Effector memory CD8-positive, alpha-beta T cell (primary cell): ENCODE measurements at regions not wholly inside any gene's neighbourhood (a gene's known extent, or its start where the extent isn't known, plus 50 kb on each side); places are given as distances from the start of the nearest gene placed in this dataset.

ENCODE experiments used
- ATAC-seq: fragments of 150-1000 bp; cut with Tn5 transposase; replicated peaks from 2 replicates; pipeline ENCODE4 v1.10.0; 2021; ENCODE audit warnings: mild to moderate bottlenecking, moderate library complexity
- DNase-seq, 3 experiments: peaks; one replicate each; pipeline ENCODE4 v3.0.0; 2021
- H3K27ac Mint-ChIP-seq, 2 donors: one replicate each; pipeline ENCODE4 v1.8.0; 2022; ENCODE audit warnings: mild to moderate bottlenecking in 2 of 2, mixed read lengths in 2 of 2, moderate library complexity in 2 of 2
- H3K27me3 Mint-ChIP-seq, 2 donors: one replicate each; pipeline ENCODE4 v1.8.0; 2022; ENCODE audit warnings: mixed read lengths in 2 of 2
- H3K36me3 Mint-ChIP-seq: one replicate; pipeline ENCODE4 v1.8.0; 2022; ENCODE audit warnings: mild to moderate bottlenecking, moderate library complexity, mixed read lengths; ENCODE audit not compliant: insufficient read depth
- H3K4me1 Mint-ChIP-seq, 2 donors: one replicate each; pipeline ENCODE4 v1.8.0; 2022; ENCODE audit warnings: low read depth in 2 of 2, mixed read lengths in 2 of 2
- H3K4me3 Mint-ChIP-seq, 2 donors: one replicate each; pipeline ENCODE4 v1.8.0; 2022; ENCODE audit warnings: mild to moderate bottlenecking in 2 of 2, mixed read lengths in 2 of 2, moderate library complexity in 2 of 2
- H3K9me3 Mint-ChIP-seq, 2 donors: one replicate each; pipeline ENCODE4 v1.8.0; 2022; ENCODE audit warnings: mixed read lengths in 2 of 2

- Mint-ChIP-seq H3K4me3 (no peak overlapping the region), H3K27ac (no peak overlapping the region), H3K36me3 (no peaks in the 10 kb centered on the region), H3K9me3 (peaks cover 6 to 9% of the 10 kb centered on the region in 2 donors), H3K4me1 (no peaks in the 10 kb centered on the region), H3K27me3 (no peaks in the 10 kb centered on the region)
- DNase-seq (no peak), ATAC-seq (no peak)
Observed at GRCh38 chr4:189033801-189034347, 894.6 kb downstream of the TRIML1 start.

DNA sequence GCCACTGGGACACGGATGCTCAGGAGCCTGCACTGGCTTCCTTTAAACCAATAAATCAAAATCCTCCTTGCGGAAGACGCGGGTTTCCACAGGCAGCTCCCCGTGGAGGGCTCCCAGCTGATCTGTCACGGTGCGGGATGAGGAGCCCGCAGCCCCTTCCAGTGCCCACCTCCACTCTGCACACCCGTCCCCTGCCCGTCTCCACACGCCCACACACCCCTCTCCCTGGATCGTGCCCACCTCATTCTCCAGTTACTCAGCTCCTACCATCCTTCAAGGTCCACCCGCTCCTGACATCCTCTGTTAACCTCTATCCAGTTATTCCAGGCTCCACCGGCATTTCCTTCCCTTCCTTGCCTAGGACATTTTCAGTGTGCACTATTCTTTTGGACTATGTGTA lies 895.9 kb downstream of the TRIML1 start:
- H3K36me3 Mint-ChIP-seq, result no peaks in the 10 kb centered on the region
- no peak overlapping the region for H3K27ac Mint-ChIP-seq
- H3K4me1 Mint-ChIP-seq, result no peaks in the 10 kb centered on the region
- H3K4me3 Mint-ChIP-seq, result no peak overlapping the region
- no peak for ATAC-seq
- peaks cover 6 to 13% of the 10 kb centered on the region in 2 donors for H3K9me3 Mint-ChIP-seq
- no peaks in the 10 kb centered on the region for H3K27me3 Mint-ChIP-seq
- no peak for DNase-seq

DNA sequence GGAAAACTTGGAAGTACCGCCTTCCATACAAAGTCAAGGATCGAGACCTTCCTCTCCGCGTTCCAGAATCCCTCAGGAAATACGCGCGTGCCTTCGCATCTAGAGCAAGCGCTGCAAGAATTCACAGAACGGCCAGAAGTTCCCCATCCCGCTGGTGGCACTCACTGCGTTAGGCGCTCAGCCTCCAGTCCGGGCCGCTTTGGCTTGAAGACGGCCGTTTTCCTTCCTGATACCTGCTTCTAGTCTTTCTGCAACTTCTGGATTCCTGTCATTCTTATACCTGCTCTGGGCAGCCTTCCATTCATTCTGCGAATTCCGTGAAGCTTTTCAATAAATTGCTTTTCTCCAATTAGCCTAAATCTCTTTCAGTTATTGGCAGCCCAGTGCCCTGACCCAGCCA lies 896.4 kb downstream of the TRIML1 start:
- H3K36me3 Mint-ChIP-seq, result no peaks in the 10 kb centered on the region
- no peak for ATAC-seq

DNA sequence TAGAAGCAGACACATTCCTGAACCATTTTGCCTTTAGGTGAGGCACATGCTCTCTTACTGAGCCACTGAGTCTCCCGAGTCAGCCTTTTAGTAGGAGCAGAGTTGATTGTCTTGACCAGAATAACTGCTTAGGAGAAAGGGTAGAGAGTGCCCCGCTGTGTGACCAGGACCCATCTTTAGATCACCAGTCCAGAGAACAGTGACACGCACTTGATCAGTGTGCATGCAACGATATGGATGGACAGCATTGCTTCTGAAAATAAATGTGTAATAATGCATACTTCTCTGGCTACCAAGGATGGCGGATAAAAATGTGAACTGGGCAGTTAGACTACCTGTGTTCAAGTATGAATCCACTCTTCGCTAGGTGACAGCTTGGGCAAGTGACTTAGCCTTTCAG lies 897.7 kb downstream of the TRIML1 start:
- Mint-ChIP-seq H3K27ac (no peak overlapping the region), H3K4me3 (no peak overlapping the region), H3K4me1 (no peaks in the 10 kb centered on the region), H3K9me3 (peaks cover 2 to 16% of the 10 kb centered on the region in 2 donors), H3K36me3 (no peaks in the 10 kb centered on the region), H3K27me3 (no peaks in the 10 kb centered on the region)
- ATAC-seq, result no peak
- DNase-seq, result no peak

More for the DNA sequence above, 896.4 kb downstream of the TRIML1 start:
- H3K27ac Mint-ChIP-seq, result no peak overlapping the region
- no peaks in the 10 kb centered on the region for H3K27me3 Mint-ChIP-seq
- no peak for DNase-seq
- peaks cover 3 to 16% of the 10 kb centered on the region in 2 donors for H3K9me3 Mint-ChIP-seq
- H3K4me1 Mint-ChIP-seq, result no peaks in the 10 kb centered on the region
- no peak overlapping the region for H3K4me3 Mint-ChIP-seq

DNA sequence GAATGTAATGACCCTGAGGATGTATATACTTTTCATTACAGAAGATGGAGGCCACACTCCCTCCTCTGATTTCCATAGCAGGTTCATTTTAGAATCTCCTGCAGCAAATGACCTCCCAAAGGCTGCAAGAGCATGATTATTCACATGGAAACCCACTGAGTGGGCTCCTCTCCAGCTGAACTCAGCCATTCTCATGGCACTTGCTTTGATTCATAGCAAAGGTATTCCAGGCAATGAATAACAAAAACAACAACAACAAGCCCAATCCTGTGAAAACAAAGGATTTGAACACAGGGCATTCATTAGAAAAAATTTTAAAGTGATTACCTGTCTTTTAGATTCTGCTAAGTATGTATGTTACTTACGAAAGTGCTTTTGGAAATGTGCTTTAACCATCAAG lies 894.0 kb upstream of the FRG1 start:
- Mint-ChIP-seq H3K27ac (no peak overlapping the region), H3K4me1 (no peaks in the 10 kb centered on the region), H3K36me3 (no peaks in the 10 kb centered on the region), H3K4me3 (no peak overlapping the region), H3K27me3 (no peaks in the 10 kb centered on the region), H3K9me3 (peaks cover 4 to 10% of the 10 kb centered on the region in 2 donors)
- ATAC-seq (no peak), DNase-seq (no peak)

DNA sequence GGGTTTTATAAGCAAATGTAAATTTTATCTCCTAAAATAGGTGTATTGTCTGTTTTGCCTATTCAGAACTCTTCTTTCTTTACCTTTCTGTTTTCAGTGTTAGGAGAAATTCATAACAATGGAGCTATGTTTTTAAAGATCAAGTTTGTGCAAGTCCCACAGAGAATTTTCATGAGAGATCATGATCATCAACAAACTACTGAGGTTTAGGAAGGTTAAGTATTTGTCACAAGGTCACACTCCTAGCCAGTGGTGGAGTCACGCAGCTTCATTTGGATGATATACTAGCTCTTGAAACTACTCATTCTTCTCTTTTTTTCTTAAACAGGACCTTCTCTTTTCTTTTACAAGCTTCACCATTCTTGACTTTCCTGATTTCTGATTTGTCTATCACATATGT lies 892.6 kb upstream of the FRG1 start:
- no peaks in the 10 kb centered on the region for H3K27me3 Mint-ChIP-seq
- no peak overlapping the region for H3K4me3 Mint-ChIP-seq
- peaks cover 0 to 3% of the 10 kb centered on the region in 2 donors for H3K9me3 Mint-ChIP-seq
- no peaks in the 10 kb centered on the region for H3K4me1 Mint-ChIP-seq
- H3K36me3 Mint-ChIP-seq, result no peaks in the 10 kb centered on the region
- DNase-seq (no peak), ATAC-seq (no peak)
- no peak overlapping the region for H3K27ac Mint-ChIP-seq

DNA sequence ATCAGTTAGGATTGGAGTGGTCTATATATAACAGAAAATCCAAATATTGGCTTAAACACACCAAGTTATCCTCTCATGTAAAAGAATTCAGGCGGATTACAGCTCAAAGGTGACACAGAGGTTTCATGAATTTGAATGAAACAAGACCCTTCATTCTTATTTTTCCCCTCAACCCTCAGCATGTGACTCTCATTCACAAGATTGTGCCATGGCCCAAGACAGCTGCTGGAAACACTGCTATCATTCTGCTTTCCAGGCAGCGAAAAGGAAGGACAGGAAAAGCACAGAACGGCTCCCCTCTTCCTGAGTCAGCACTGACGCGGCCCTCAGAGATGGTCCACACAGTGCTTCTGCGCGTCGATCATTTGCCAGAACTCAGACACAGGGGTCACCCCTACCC lies 891.0 kb upstream of the FRG1 start:
- no peak for ATAC-seq
- DNase-seq, result no peak
- Mint-ChIP-seq H3K36me3 (no peaks in the 10 kb centered on the region), H3K9me3 (peaks cover 3 to 9% of the 10 kb centered on the region in 2 donors), H3K27ac (no peak overlapping the region), H3K27me3 (no peaks in the 10 kb centered on the region), H3K4me1 (no peaks in the 10 kb centered on the region), H3K4me3 (no peak overlapping the region)

DNA sequence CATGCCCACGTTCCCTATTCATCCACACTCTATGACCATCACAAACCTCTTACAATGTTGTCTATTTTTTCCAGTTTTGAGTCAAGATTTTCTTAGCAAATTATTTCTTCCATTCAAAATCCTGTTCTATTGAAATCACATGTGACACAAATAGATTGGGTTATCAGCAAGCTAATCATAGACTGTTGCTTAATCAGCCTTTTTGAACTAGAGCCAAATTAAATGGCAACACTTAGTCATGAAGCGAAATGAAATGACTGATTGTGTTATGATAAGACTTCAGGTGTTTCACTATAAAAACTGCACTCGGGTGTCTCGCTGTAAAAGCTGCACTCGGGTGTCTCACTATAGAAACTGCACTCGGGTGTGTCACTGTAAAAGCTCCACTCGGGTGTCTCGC lies 890.0 kb upstream of the FRG1 start:
- no peak for DNase-seq
- Mint-ChIP-seq H3K4me1 (no peaks in the 10 kb centered on the region), H3K27ac (no peak overlapping the region), H3K36me3 (no peaks in the 10 kb centered on the region), H3K9me3 (peaks cover 4 to 10% of the 10 kb centered on the region in 2 donors), H3K27me3 (no peaks in the 10 kb centered on the region), H3K4me3 (no peak overlapping the region)
- no peak for ATAC-seq

GRCh38 chr4:189053621-189054020 lies 887.1 kb upstream of the FRG1 start:
- no peak for ATAC-seq
- peaks cover 6 to 26% of the 10 kb centered on the region in 2 donors for H3K9me3 Mint-ChIP-seq
- no peaks in the 10 kb centered on the region for H3K36me3 Mint-ChIP-seq

DNA sequence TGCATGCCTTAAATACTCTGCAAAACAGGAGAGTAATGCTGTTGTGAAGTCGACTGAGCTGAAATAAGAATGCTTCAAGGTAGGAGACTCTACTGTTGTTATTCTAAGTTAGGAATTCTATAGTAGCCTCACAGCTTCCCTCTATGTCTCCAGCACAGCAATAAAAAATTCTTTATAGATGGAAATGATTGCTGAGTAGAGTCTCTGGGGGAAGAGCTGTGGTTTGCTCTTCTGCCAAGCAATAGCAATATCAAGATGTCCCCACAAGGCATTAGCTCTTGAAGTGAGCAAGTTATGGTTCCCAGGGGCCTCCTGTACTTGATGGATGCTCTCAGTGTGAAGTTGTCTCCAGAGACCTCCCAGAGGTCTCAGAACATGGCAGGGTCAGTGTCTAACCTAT lies 880.6 kb upstream of the FRG1 start:
- Mint-ChIP-seq H3K4me3 (no peak overlapping the region), H3K9me3 (peaks cover 4 to 37% of the 10 kb centered on the region in 2 donors), H3K4me1 (no peaks in the 10 kb centered on the region), H3K27me3 (no peaks in the 10 kb centered on the region), H3K27ac (no peak overlapping the region), H3K36me3 (peaks cover 2% of the 10 kb centered on the region)
- ATAC-seq (no peak), DNase-seq (no peak)

More at GRCh38 chr4:189053621-189054020, 887.1 kb upstream of the FRG1 start:
- Mint-ChIP-seq H3K27me3 (no peaks in the 10 kb centered on the region), H3K27ac (no peak overlapping the region), H3K4me1 (no peaks in the 10 kb centered on the region), H3K4me3 (no peak overlapping the region)
- no peak for DNase-seq

- Mint-ChIP-seq H3K27ac (no peak overlapping the region), H3K9me3 (peaks cover 6 to 37% of the 10 kb centered on the region in 2 donors), H3K36me3 (peaks cover 2% of the 10 kb centered on the region), H3K4me3 (no peak overlapping the region), H3K27me3 (no peaks in the 10 kb centered on the region), H3K4me1 (no peaks in the 10 kb centered on the region)
- DNase-seq (no peak), ATAC-seq (no peak)
Observed at GRCh38 chr4:189062047-189062820, 878.4 kb upstream of the FRG1 start.

- Mint-ChIP-seq H3K27me3 (no peaks in the 10 kb centered on the region), H3K9me3 (peaks cover 11 to 37% of the 10 kb centered on the region in 2 donors), H3K36me3 (no peaks in the 10 kb centered on the region), H3K27ac (no peak overlapping the region), H3K4me1 (no peaks in the 10 kb centered on the region), H3K4me3 (no peak overlapping the region)
- ATAC-seq (no peak), DNase-seq (no peak)
Observed at GRCh38 chr4:189069772-189070171, 870.9 kb upstream of the FRG1 start.

DNA sequence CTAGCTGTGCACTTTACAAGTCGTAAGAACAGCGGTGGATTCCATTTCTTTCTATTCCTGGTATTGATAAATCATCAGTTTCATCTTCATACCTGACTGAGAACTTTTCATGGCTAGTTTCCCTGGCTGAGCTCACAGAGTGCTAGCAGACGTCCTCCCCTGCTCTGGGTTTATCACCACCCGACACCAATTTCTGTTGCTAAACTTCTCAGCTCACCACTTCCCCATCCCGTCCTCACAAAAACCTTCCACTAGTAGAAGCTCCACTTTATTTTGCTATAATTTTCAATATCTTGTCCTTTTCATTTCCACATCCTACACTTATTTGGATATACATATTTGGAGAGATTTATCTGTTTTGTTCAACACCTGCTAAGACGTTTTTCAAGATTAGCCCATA lies 869.4 kb upstream of the FRG1 start:
- Mint-ChIP-seq H3K9me3 (peaks cover 13 to 32% of the 10 kb centered on the region in 2 donors), H3K36me3 (no peaks in the 10 kb centered on the region), H3K27ac (no peak overlapping the region), H3K4me3 (no peak overlapping the region), H3K27me3 (no peaks in the 10 kb centered on the region), H3K4me1 (no peaks in the 10 kb centered on the region)
- ATAC-seq (no peak), DNase-seq (no peak)

DNA sequence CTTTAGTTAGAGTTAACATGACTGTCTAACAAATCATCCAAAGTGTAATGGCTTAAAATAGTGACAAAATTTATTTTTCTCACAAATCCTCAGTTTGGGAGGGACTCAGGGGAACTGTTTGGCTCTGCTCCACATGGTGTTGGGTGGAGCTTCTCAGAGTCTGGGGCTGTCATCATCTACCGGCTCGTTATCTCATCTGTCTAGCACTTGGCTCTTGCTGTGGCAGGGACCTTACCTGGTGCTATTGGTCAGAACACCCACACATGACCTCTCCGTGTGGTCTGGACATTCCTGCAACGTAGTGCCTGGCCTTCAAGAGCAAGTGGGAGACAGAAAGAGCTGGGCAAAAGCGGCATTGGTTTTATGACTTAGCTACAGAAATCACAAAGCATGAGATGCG lies 866.9 kb upstream of the FRG1 start:
- ATAC-seq (no peak), DNase-seq (no peak)
- no peak overlapping the region for H3K27ac Mint-ChIP-seq
- no peaks in the 10 kb centered on the region for H3K36me3 Mint-ChIP-seq
- no peaks in the 10 kb centered on the region for H3K27me3 Mint-ChIP-seq
- H3K4me3 Mint-ChIP-seq, result no peak overlapping the region
- H3K4me1 Mint-ChIP-seq, result no peaks in the 10 kb centered on the region
- H3K9me3 Mint-ChIP-seq, result peaks cover 7 to 16% of the 10 kb centered on the region in 2 donors
